Suprapubic skin (tissue), 4 donors: ENCODE measurements at regions not wholly inside any gene's neighbourhood (a gene's known extent, or its start where the extent isn't known, plus 50 kb on each side); places are given as distances from the start of the nearest gene placed in this dataset.

ENCODE experiments used
- DNase-seq, 2 donors: peaks; one replicate each; pipeline ENCODE4 v3.0.0-alpha.2; 2019; ENCODE audit warnings: low spot score in 2 of 2
- H3K27ac ChIP-seq: fragments of 200-600 bp; sonication (generic); one replicate; pipeline ENCODE4 v1.5.1; 2019
- H3K27me3 ChIP-seq: fragments of 200-600 bp; sonication (generic); one replicate; pipeline ENCODE4 v1.5.1; 2019
- H3K36me3 ChIP-seq: fragments of 200-600 bp; sonication (generic); one replicate; pipeline ENCODE4 v1.5.1; 2019
- H3K4me1 ChIP-seq: fragments of 200-600 bp; sonication (generic); one replicate; pipeline ENCODE4 v1.5.1; 2019
- H3K4me3 ChIP-seq: fragments of 200-600 bp; sonication (generic); one replicate; pipeline ENCODE4 v1.5.1; 2019; ENCODE audit warnings: mild to moderate bottlenecking
- H3K9me3 ChIP-seq: fragments of 200-600 bp; sonication (generic); one replicate; pipeline ENCODE4 v1.5.1; 2019
- EP300 ChIP-seq: sonication (generic); formaldehyde crosslinking; IDR thresholded peaks from one replicate; pipeline ENCODE4 v1.6.1; 2017; ENCODE audit warnings: antibody characterized with exemption
- POLR2A ChIP-seq, 2 donors: fragments of 450-650 bp; IDR thresholded peaks; one replicate each; pipeline ENCODE4 v1.6.1; 2017; ENCODE audit warnings: antibody characterized with exemption in 2 of 2, mild to moderate bottlenecking in 2 of 2, moderate library complexity in 2 of 2
- POLR2AphosphoS5 ChIP-seq, 3 donors: sonication (generic); formaldehyde crosslinking; IDR thresholded peaks; one replicate each; pipeline ENCODE4 v1.6.1; 2017; ENCODE audit warnings: antibody characterized with exemption in 3 of 3
- WGBS: methylation state at CpG from one replicate; pipeline ENCODE4 v1.1.5; 2018; 5-methylcytosine and 5-hydroxymethylcytosine counted together
- TF ChIP-seq, protein P1 (sequence below), 2 donors: fragments of 200-600 bp in 1 of 2; fragments of 450-650 bp in 1 of 2; sonication (generic) in 1 of 2; IDR thresholded peaks; one replicate each; pipeline ENCODE4 v1.5.1; 2016 to 2019; ENCODE audit warnings: antibody characterized with exemption in 2 of 2, mild to moderate bottlenecking in 1 of 2, moderate library complexity in 1 of 2

DNA sequence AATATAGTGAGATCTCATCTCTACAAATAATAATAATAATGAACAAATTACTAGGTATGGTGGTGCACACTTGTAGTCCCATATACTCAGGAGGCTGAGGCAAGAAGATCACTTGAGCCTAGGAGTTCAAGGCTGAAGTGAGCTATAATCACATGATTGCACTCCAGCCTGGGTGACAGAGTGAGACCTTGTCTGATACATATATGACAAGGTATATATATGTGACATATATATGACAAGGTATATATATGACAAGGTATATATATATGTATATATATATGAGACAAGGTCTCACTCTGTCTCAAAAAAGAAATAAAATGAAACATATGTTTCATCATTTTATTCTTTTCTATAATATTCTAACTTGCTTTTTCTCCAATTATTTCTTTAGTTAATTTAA, 278.1 kb upstream of the TET2 start:
- Histone ChIP-seq H3K9me3 (no peaks in the 10 kb centered on the region), H3K36me3 (no peaks in the 10 kb centered on the region), H3K4me1 (peaks cover 10% of the 10 kb centered on the region), H3K4me3 (no peak overlapping the region), H3K27ac (no peak overlapping the region), H3K27me3 (no peaks in the 10 kb centered on the region)
- no peak for DNase-seq
- TF ChIP-seq POLR2AphosphoS5 (IDR thresholded peaks at IDR 0.05): no peak
- TF ChIP-seq, protein P1, sequence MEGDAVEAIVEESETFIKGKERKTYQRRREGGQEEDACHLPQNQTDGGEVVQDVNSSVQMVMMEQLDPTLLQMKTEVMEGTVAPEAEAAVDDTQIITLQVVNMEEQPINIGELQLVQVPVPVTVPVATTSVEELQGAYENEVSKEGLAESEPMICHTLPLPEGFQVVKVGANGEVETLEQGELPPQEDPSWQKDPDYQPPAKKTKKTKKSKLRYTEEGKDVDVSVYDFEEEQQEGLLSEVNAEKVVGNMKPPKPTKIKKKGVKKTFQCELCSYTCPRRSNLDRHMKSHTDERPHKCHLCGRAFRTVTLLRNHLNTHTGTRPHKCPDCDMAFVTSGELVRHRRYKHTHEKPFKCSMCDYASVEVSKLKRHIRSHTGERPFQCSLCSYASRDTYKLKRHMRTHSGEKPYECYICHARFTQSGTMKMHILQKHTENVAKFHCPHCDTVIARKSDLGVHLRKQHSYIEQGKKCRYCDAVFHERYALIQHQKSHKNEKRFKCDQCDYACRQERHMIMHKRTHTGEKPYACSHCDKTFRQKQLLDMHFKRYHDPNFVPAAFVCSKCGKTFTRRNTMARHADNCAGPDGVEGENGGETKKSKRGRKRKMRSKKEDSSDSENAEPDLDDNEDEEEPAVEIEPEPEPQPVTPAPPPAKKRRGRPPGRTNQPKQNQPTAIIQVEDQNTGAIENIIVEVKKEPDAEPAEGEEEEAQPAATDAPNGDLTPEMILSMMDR (IDR thresholded peaks at IDR 0.05): no peak
- no peak for TF ChIP-seq EP300
- TF ChIP-seq POLR2A (IDR thresholded peaks at IDR 0.05): no peak

DNA sequence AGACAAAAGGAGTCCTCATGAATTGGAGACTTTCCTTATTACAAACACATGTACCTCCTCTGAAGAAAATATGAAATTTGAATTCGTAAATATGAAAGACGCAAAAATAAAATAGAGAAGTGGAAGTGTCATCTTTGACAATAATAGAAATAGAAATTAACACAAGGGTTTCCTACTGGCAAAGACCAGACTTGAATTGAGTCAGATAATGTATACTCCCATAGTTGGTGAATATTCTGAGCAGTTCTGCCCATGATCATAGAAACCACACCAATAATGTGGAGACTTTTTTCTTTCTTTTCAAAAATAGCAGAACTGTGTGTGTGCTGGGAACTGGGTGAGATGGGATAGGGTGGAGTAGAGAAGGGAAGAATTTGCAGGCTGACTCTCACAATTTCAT, 277.7 kb upstream of the TET2 start:
- H3K27me3 ChIP-seq: no peaks in the 10 kb centered on the region
- no peak overlapping the region for H3K27ac ChIP-seq
- H3K4me1 ChIP-seq: peaks cover 10% of the 10 kb centered on the region
- 91% methylated on average over 2 of the region's 2 CpGs for WGBS
- H3K9me3 ChIP-seq: no peaks in the 10 kb centered on the region
- H3K36me3 ChIP-seq: no peaks in the 10 kb centered on the region
- H3K4me3 ChIP-seq: no peak overlapping the region
- TF ChIP-seq EP300 (no peak), POLR2A (IDR thresholded peaks at IDR 0.05) (no peak), POLR2AphosphoS5 (IDR thresholded peaks at IDR 0.05) (no peak)
- TF ChIP-seq, protein P1 (IDR thresholded peaks at IDR 0.05): no peak
- DNase-seq: no peak

DNA sequence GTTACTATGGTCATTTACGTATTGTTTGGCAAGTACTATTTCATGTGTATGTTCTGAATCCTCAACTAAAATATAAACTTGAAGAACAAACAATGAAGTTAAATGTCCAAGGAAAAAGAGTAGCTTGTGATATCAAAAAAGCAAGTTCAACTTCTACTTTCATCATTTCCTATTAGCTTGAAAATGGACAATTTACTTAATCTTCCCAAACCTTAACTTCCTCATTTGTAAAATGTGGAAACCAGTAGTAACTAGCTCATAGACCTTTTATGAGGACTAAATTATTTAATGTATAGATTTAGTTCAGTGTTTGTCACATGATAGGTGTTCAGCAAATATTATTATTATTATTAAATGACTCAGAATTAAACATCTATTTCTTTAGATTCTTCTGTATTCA, 276.8 kb upstream of the TET2 start:
- Histone ChIP-seq H3K4me1 (peaks cover 10% of the 10 kb centered on the region), H3K9me3 (no peaks in the 10 kb centered on the region), H3K27me3 (no peaks in the 10 kb centered on the region), H3K4me3 (no peak overlapping the region), H3K36me3 (no peaks in the 10 kb centered on the region), H3K27ac (no peak overlapping the region)
- TF ChIP-seq EP300: no peak
- no peak for TF ChIP-seq POLR2AphosphoS5 (IDR thresholded peaks at IDR 0.05)
- TF ChIP-seq, protein P1 (IDR thresholded peaks at IDR 0.05): no peak
- no peak for TF ChIP-seq POLR2A (IDR thresholded peaks at IDR 0.05)
- 91% methylated on average over 1 of the region's 1 CpG for WGBS
- no peak for DNase-seq

DNA sequence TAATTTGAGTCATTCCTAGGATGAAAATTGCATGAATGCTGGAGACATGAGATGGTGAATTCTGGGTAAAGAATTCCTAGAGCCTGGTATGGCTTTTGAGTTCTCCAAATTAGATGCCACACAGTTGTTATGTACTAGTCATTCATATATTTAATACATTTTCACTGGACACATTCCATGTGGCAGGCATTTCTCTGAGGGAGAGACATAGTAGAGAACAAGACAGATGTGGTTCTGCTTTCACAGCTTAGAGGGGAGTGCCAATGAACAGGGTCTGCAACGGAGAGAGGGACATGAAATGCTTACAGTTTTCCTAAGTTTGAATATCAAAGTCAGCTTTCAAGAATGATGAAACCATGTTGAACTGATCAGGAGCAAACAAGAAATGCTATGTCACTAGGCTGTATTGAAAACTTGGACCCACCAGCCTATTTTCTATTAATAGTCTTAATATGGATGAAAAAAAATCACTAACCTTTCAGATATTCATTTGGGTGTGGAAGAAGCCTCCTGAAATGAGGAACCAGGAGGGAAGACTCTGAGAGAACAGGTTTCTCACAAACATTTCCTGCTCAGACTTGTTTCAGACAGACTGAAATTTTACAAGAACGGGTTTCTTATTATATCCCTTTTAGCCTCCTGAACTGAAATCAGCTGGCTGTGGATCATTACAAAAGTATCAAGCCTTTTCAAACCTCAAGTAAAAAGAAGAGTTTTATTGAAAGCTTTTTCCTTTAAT, 276.0 kb upstream of the TET2 start:
- TF ChIP-seq POLR2A (IDR thresholded peaks at IDR 0.05) (no peak), POLR2AphosphoS5 (IDR thresholded peaks at IDR 0.05) (no peak), EP300 (no peak)
- TF ChIP-seq, protein P1 (IDR thresholded peaks at IDR 0.05): no peak
- WGBS: 23% methylated on average over 2 of the region's 2 CpGs
- H3K36me3 ChIP-seq: no peaks in the 10 kb centered on the region
- no peak overlapping the region for H3K4me3 ChIP-seq
- H3K27ac ChIP-seq: no peak overlapping the region
- no peak for DNase-seq
- no peaks in the 10 kb centered on the region for H3K27me3 ChIP-seq
- peaks cover 10% of the 10 kb centered on the region for H3K4me1 ChIP-seq
- H3K9me3 ChIP-seq: no peaks in the 10 kb centered on the region

DNA sequence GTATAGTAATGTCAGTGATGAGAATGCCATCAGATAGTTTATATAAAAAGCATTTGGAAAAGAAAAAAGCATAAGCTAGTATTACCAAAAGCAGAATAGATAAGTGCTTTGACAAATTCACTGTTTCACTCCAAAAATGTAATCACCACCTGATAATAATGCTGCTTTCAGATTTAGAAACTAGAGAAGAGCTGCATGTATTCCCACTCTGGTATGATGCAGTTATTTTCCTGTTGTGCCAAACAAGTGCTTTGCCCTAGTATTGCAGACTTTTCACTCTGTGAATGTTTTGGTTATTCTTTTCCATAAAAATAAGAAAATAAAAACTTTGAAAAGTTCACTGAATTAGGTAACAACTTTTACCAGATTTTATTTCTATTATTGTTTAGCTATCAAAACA, 267.7 kb upstream of the TET2 start:
- Histone ChIP-seq H3K9me3 (no peaks in the 10 kb centered on the region), H3K27me3 (no peaks in the 10 kb centered on the region), H3K36me3 (no peaks in the 10 kb centered on the region), H3K4me1 (peaks cover 14% of the 10 kb centered on the region), H3K4me3 (no peak overlapping the region), H3K27ac (no peak overlapping the region)
- TF ChIP-seq POLR2A (IDR thresholded peaks at IDR 0.05) (no peak), EP300 (no peak), POLR2AphosphoS5 (IDR thresholded peaks at IDR 0.05) (no peak)
- TF ChIP-seq, protein P1 (IDR thresholded peaks at IDR 0.05): no peak
- DNase-seq: no peak
